Activated CD8-positive, alpha-beta memory T cell treated with anti-CD3 and anti-CD28 coated beads for 4 hours (primary cell): ENCODE measurements at regions not wholly inside any gene's neighbourhood (a gene's known extent, or its start where the extent isn't known, plus 50 kb on each side); places are given as distances from the start of the nearest gene placed in this dataset.
"Not testable (repeated sequence)": the region's sequence is repeated elsewhere in the genome, so short reads cannot be mapped to it uniquely, and the experiment has no call there.

Experiments
- DNase-seq, 2 donors: peaks; one replicate each; pipeline ENCODE4 v3.0.0-alpha.2; 2020; ENCODE audit warnings: low read depth in 2 of 2

DNA sequence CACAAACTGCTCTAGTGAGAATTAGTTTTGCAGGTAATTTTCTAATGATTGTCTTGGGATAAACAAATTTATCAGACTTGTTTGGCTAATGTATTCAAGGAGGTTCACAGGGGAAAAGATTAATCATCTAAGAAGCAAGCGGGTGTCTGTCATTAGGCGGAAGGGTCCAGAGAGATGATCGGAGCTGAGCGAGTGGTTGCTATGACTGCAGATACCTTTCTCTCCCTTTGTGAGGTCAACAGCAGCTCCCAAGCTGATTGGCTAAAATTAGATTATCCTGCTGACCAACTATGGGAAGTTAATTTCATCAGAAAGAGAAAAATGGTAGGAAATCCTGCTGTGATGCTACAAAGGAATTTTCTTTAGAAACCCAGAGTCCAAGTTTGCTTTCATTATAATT lies 276.0 kb downstream of the SOX2 start:
- no peak for DNase-seq

DNA sequence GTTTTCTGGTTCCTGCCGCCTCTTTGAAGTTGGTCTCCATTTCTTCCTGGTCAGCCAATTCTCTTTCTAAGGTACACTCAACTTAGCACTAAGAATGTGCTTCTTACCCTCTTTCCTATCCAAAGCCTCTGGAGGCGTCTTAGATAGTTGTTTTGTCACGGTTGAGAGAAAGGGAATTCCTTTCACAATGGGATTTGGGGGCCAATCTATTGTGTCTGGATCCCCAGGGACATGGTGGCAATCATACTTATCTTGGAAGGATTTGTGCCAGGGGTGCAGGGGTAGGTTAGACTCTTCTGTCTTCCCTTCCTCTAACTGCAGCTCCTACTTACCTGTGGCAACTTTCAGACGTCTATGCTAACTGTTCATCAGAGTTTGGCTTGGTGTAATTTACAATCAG lies 287.1 kb downstream of the SOX2 start:
- no peak for DNase-seq

DNA sequence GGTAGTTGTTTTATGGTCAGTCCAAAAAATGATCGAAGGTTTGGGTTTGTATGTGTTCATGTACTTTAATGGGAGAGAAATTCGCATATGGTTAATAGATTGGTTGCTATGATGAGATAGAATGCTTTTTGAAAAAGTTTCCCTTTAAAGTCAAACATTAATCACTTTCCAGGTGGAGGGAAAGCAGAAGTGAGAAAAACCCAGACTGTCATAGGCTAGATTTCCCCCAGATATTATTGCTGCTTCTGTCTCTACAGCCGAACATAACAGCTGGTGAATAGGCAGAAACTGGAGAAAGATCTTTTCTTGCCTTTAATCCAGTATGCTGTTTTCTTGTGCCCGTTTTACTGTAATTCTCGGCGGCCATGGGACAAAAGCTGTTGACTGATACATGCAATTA lies 287.6 kb downstream of the SOX2 start:
- no peak for DNase-seq

DNA sequence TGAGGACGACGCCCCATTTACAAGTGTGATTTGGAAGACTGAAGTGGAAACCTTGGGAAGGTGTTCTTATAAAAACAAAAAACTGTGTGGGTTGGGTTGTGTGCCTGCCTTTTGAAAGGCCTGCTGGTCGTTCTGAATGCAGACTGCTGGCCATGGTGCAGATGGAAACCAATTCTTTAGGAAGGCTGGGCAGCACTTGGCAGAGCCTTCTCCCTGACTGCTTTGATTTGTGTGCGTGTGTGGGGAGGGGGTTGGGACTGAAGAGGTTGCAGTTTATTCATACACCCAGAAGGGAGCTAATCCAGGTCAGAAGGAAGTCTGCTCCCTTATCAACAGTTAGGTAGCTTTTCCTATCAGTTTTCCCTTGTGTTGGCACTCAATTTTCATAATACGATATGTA lies 288.7 kb downstream of the SOX2 start:
- DNase-seq: no peak

DNA sequence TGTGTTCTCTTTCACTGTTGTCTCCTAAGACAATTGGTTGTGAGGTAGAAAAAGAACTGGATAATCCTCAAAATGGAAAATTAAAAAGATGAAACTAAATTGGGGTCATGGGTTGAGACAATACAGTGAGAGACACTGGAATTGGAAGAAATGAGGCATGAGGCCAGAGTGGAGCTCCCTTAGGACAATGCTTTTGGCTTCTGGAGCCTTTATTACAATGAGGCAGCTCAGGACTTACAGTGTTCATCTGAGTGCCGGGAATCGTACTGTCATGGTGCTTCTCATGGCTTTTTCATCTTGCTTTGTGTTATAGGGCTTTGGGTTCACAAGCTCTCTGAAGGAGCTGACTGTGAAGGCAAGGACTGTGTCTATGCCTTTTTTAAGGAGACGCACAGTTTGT lies 293.5 kb downstream of the SOX2 start:
- no peak for DNase-seq

DNA sequence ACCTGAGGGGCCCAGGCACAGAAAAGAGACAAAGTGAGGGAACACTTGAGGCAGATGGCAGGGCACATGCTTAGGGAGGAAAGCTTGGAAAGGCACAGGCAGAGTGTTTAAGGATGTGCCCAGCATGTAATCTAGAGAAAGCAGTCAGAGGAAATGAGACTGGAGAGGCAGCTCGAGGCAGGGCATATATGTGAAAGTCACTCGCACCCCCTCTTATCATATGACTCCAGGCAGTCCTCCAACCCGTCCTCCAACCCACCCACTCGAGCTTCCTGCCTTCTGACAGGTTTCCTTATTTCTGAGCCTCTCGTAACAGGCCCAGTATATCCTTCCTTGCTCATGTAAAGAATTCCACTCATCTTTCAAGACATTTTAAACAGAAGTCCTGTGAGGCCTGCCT lies 294.0 kb downstream of the SOX2 start:
- DNase-seq: no peak

- no peak for DNase-seq
These were observed 294.7 kb downstream of the SOX2 start for GRCh38 chr3:182006431-182006830.

- no peak for DNase-seq
These were observed 295.7 kb downstream of the SOX2 start for GRCh38 chr3:182007441-182007840.

DNA sequence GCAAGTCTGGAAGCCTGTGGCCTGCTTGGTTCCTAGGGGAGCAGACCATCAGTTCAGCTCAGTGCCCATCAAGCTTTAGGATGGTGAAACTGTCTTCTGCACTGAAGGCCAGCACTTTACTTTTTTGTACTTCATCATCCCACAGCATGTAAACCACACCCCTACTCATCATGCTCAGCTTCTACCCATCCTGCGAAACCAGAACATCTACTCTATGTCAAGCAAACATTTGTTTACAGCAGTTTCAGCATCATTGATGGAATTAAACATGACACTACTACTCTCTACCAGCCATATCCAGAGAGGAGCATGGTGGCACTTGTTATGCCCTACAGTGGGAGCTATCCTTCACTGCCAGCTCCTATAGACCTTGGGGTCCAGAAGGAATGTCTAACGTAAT lies 306.6 kb downstream of the SOX2 start:
- DNase-seq: no peak

DNA sequence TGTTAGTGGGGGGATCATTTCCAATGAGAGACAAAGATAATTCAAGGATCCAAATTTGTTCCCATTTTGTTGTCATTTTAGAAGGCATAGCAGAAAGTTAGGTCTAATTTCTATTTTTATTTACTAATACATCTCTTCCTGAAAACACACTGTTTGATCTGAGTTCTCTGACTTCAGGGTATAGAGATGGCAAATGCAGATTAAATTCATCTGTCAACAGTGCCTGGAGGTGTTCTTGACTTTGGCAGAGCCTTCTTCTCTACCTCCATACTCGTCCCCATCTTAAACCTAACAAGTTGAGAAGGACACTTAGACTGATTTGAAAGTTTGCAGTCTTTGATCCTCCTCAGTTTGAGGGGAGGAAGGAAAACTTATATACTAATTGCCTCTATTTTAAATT lies 308.2 kb downstream of the SOX2 start:
- DNase-seq: no peak

DNA sequence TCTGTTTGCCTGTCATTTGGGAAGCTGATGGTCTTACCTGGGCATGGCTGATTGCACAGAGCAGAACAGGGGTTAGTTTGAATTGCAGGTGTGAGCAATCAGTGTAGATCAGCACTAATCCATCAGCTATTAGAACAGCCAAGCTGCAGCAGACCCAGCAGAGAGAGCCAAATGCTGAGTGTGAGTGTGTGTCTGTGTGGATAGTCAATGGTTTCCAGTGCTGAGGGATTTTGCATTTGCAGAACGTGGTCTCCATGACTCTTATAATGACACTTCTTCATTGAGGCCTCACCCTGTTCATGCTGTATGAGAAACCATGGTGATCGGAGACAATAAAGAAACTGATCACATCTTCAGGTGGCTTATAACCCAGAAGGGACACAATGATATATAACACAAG lies 312.1 kb downstream of the SOX2 start:
- no peak for DNase-seq

- no peak for DNase-seq
These were observed 315.6 kb downstream of the SOX2 start for GRCh38 chr3:182027366-182027765.

GRCh38 chr3:182028081-182028480 lies 316.4 kb downstream of the SOX2 start:
- DNase-seq: no peak

- DNase-seq: not testable (repeated sequence)
These were observed 322.5 kb downstream of the SOX2 start for GRCh38 chr3:182034231-182034630.

- DNase-seq: no peak
These were observed 323.6 kb downstream of the SOX2 start for GRCh38 chr3:182035324-182035723.

DNA sequence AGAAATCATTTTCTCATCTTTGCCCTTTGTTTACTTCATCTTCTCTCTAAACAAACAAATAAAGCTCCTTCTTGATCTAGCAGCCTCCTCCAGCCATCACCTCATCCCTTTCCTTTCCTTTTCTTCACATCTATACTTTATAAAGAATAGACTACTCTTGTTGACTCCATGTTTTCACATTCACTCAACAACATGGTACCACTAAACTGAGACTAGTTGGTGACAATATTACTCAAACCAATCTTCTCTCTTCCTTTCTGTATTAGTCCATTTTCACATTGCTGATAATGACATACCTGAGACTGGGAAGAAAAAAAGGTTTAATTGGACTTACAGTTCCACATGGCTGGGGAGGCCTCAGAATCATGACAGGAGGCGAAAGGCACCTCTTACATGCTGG lies 324.7 kb downstream of the SOX2 start:
- no peak for DNase-seq

GRCh38 chr3:182041668-182042291 lies 330.1 kb downstream of the SOX2 start:
- DNase-seq: no peak

GRCh38 chr3:182045736-182046135 lies 334.0 kb downstream of the SOX2 start:
- no peak for DNase-seq

GRCh38 chr3:182046166-182046764 lies 334.5 kb downstream of the SOX2 start:
- DNase-seq: no peak

DNA sequence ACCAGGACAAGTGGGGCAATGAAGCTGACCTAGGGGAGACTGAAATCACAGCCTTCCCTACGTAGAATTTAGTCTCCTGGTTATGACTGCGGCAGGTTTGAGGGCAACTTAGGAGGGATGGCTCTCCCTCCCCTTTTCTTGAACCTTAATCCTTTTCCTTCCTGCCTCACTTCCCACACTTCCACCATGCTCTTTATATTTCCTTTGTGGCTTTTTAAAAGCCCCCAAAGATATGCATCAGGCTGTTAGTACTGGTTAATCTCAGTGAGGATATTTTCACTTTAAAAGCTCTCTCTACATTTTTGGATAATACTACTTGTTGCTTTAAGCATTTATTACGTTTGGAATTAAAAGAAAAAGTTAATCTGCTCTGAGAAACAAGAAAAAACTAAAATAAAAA lies 339.2 kb downstream of the SOX2 start:
- DNase-seq: no peak

DNA sequence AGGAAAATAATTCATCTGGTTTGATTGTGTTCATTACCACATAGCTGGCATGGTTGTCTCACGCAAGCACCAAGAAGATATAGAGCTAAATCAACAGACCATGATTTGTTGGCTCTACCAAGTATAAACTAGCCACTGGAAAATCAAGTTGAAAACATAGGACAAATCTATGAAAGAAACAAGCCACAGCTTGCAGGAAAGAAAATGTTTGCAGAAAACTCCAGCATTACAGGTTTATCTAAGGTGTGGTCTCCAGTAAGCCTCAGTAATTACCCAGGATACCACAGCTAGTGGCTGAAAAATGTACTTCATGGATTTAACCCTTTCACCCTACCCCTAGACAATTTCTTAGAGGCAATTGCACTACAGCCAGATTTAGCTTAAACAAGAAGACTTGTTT lies 340.6 kb downstream of the SOX2 start:
- DNase-seq: no peak

DNA sequence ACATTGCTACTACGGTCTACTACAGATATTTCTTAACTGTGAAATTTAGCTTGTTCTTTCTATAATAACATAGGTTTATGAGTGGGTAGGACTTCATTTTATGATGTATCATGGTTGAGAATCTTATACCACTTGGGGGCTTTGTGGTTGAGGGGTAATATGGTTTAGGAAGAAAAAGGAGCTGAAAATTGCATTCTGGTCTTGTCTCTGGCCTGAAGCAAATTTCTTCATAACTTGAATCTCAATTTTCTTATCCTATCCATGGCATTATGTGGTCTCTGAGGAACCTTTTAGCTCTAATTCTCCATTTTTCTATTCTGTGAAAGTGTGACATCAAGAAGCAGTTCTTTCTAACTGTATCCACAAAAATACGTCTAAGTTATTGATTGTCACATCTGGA lies 341.0 kb downstream of the SOX2 start:
- DNase-seq: no peak

DNA sequence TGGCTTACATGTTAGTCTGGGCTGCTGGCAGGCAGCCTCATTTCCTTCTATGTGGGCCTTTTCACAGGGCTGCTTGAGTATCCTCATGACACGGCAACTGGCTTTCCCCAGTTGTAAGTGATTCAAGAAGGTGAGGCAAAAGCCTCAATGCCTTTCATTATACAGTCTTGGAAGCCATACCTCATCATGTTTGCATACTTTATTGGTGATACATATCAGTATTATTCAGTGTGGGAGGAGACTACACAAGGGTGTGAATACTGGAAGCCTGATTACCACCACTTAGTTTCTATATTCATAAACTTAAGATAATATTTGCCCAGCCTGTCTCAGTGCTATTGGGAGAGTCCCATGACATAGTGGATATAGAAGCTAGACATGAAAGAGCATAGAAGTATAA lies 346.8 kb downstream of the SOX2 start:
- DNase-seq: no peak

- DNase-seq: no peak
These were observed 352.0 kb downstream of the SOX2 start for GRCh38 chr3:182063742-182064141.
